ENCODE measurements at regions not wholly inside any gene's neighbourhood (a gene's known extent, or its start where the extent isn't known, plus 50 kb on each side); places are given as distances from the start of the nearest gene placed in this dataset.

GRCh38 chr5:51194671-51195070 lies 188.6 kb upstream of the ISL1 start:
- Histone ChIP-seq H4K5ac (ENCODE audit: insufficient read length, low read depth, low read length) (no peak overlapping the region), H4K91ac (replicated peaks; ENCODE audit: insufficient read length, low read length) (no peak overlapping the region), H3K18ac (ENCODE audit: extremely low read depth, low read length) (no peak overlapping the region), H2BK20ac (ENCODE audit: low read length) (no peak overlapping the region), H3K9me3 (ENCODE audit: insufficient read depth in 2 of 2, low read depth in 1 of 2, low read length in 1 of 2) (no peaks in the 10 kb centered on the region), H2BK5ac (ENCODE audit: low read depth, low read length) (no peak overlapping the region), H3K27ac (ENCODE audit: low read depth, low read length) (no peak overlapping the region), H4K20me1 (replicated peaks in 1 of 2; ENCODE audit: control insufficient read depth in 1 of 2, insufficient read depth in 2 of 2, low read length in 2 of 2) (no peaks in the 10 kb centered on the region), H3K23ac (ENCODE audit: insufficient read length) (no peak overlapping the region), H3K9ac (replicated peaks in 1 of 4; ENCODE audit: extremely low read depth in 1 of 4, low read depth in 3 of 4, low read length in 3 of 4) (no peak overlapping the region), H3K4me3 (ENCODE audit: extremely low read depth in 1 of 4, insufficient read depth in 2 of 4, low read depth in 3 of 4, low read length in 4 of 4) (no peak overlapping the region), H2BK120ac (replicated peaks; ENCODE audit: low read depth, low read length) (no peak overlapping the region), H3K79me2 (ENCODE audit: control insufficient read depth in 1 of 2, insufficient read depth in 2 of 2, low read length in 2 of 2) (no peaks in the 10 kb centered on the region), H2BK12ac (ENCODE audit: low read depth, low read length) (no peak overlapping the region), H3K36me3 (ENCODE audit: control insufficient read depth in 2 of 4, insufficient read depth in 4 of 4, low read length in 3 of 4) (no peaks in the 10 kb centered on the region), H4K8ac (ENCODE audit: extremely low read depth, insufficient read depth, low read length) (no peak overlapping the region), H3K4me1 (replicated peaks in 1 of 4; ENCODE audit: control insufficient read depth in 3 of 4, insufficient read depth in 4 of 4, low read length in 3 of 4) (no peaks in the 10 kb centered on the region), H3K27me3 (replicated peaks in 1 of 4; ENCODE audit: control insufficient read depth in 3 of 4, extremely low read depth in 1 of 4, insufficient read depth in 3 of 4, low read length in 3 of 4) (no peaks in the 10 kb centered on the region), H3K4ac (replicated peaks; ENCODE audit: insufficient read length, low read depth, low read length) (no peak overlapping the region), H2AK5ac (ENCODE audit: low read depth, low read length) (no peak overlapping the region), H3K14ac (ENCODE audit: insufficient read length) (no peak overlapping the region), H2BK15ac (ENCODE audit: low read length) (no peak overlapping the region), H3K4me2 (ENCODE audit: insufficient read depth in 1 of 2, low read depth in 2 of 2, low read length in 2 of 2) (no peak overlapping the region), H3K79me1 (ENCODE audit: low read depth, low read length) (no peaks in the 10 kb centered on the region), H3K56ac (replicated peaks; ENCODE audit: insufficient read length, low read depth, low read length) (no peak overlapping the region), H3K23me2 (ENCODE audit: low read depth, low read length) (no peaks in the 10 kb centered on the region), H2AFZ (ENCODE audit: low read length) (no peak overlapping the region)
- no peak for DNase-seq (ENCODE audit: low read depth in 1 of 2, low spot score in 2 of 2)
- WGBS, 2 experiments (ENCODE audit: extremely low coverage in 1 of 2, insufficient coverage in 1 of 2, insufficient read length in 1 of 2, insufficient replicate concordance in 2 of 2, low coverage in 1 of 2, low lambda C conversion rate in 2 of 2, missing lambda C conversion rate in 1 of 2) = 42% methylated on average over 2 of the region's 2 CpGs; no CpG with 5 or more reads in 1 of the 2 experiments
- FAIRE-seq = no peak
- no peak for TF ChIP-seq RAD21 (IDR thresholded peaks at IDR 0.05 in 1 of 2, conservative IDR thresholded peaks at IDR 0.05 in 1 of 2; ENCODE audit: low read depth in 2 of 2, low read length in 2 of 2)
- TF ChIP-seq ZNF274 (IDR thresholded peaks at IDR 0.05; ENCODE audit: borderline replicate concordance, extremely low read depth, low read length) = no peak
- TF ChIP-seq KDM4A (IDR thresholded peaks at IDR 0.05; ENCODE audit: low read depth, low read length, severe bottlenecking) = no peak
- TF ChIP-seq SUZ12 (IDR thresholded peaks at IDR 0.05; ENCODE audit: low read length) = no peak
- ChIA-PET POLR2A (ENCODE audit: partially characterized antibody) (no interaction called here), CTCF (ENCODE audit: partially characterized antibody) (interaction anchor here (0.8 kb wide), 1 partner anchor 9 kb away, joined by 3 read pairs; no protein-coding TSS in a partner anchor)

All from H1 (cell line).